ENCODE measurements at regions not wholly inside any gene's neighbourhood (a gene's known extent, or its start where the extent isn't known, plus 50 kb on each side); places are given as distances from the start of the nearest gene placed in this dataset.

GRCh38 chr3:59138966-59139365, 89.1 kb upstream of the CFAP20DC start:
- no peak for DNase-seq (ENCODE audit: low read depth, low spot score)
- no peaks in the 10 kb centered on the region for H3K9me3 ChIP-seq (ENCODE audit: control insufficient read depth, insufficient read depth, low read length)
- ChIA-PET CTCF (no interaction called here), POLR2A (no interaction called here)
- H3K27me3 ChIP-seq (ENCODE audit: control insufficient read depth, insufficient read depth, low read length), result no peaks in the 10 kb centered on the region
- H3K4me3 ChIP-seq (ENCODE audit: low read depth, low read length), result no peak overlapping the region
- TF ChIP-seq CTCF (IDR thresholded peaks at IDR 0.05; ENCODE audit: low read depth, low read length), result no peak
- no peak overlapping the region for H3K27ac ChIP-seq (ENCODE audit: low read depth, low read length)

GRCh38 chr3:59137415-59137814, 87.6 kb upstream of the CFAP20DC start:
- H3K9me3 ChIP-seq (ENCODE audit: control insufficient read depth, insufficient read depth, low read length), result no peaks in the 10 kb centered on the region
- no peak for DNase-seq (ENCODE audit: low read depth, low spot score)
- CTCF ChIA-PET, result no interaction called here
- H3K27ac ChIP-seq (ENCODE audit: low read depth, low read length), result no peak overlapping the region
- no peaks in the 10 kb centered on the region for H3K27me3 ChIP-seq (ENCODE audit: control insufficient read depth, insufficient read depth, low read length)
- H3K4me3 ChIP-seq (ENCODE audit: low read depth, low read length), result no peak overlapping the region
- POLR2A ChIA-PET, result no interaction called here
- TF ChIP-seq CTCF (IDR thresholded peaks at IDR 0.05; ENCODE audit: low read depth, low read length), result no peak

- no peak overlapping the region for H3K4me3 ChIP-seq (ENCODE audit: low read depth, low read length)
- no peak for DNase-seq (ENCODE audit: low read depth, low spot score)
- POLR2A ChIA-PET, result no interaction called here
- H3K9me3 ChIP-seq (ENCODE audit: control insufficient read depth, insufficient read depth, low read length), result no peaks in the 10 kb centered on the region
- CTCF ChIA-PET, result no interaction called here
- no peaks in the 10 kb centered on the region for H3K27me3 ChIP-seq (ENCODE audit: control insufficient read depth, insufficient read depth, low read length)
- no peak for TF ChIP-seq CTCF (IDR thresholded peaks at IDR 0.05; ENCODE audit: low read depth, low read length)
- no peak overlapping the region for H3K27ac ChIP-seq (ENCODE audit: low read depth, low read length)
Observed at GRCh38 chr3:59136081-59136480, 86.3 kb upstream of the CFAP20DC start.

- H3K4me3 ChIP-seq (ENCODE audit: low read depth, low read length), result no peak overlapping the region
- TF ChIP-seq CTCF (IDR thresholded peaks at IDR 0.05; ENCODE audit: low read depth, low read length), result no peak
- no peaks in the 10 kb centered on the region for H3K27me3 ChIP-seq (ENCODE audit: control insufficient read depth, insufficient read depth, low read length)
- POLR2A ChIA-PET, result no interaction called here
- CTCF ChIA-PET, result no interaction called here
- no peak for DNase-seq (ENCODE audit: low read depth, low spot score)
- no peaks in the 10 kb centered on the region for H3K9me3 ChIP-seq (ENCODE audit: control insufficient read depth, insufficient read depth, low read length)
- H3K27ac ChIP-seq (ENCODE audit: low read depth, low read length), result no peak overlapping the region
Observed at GRCh38 chr3:59135096-59135495, 85.3 kb upstream of the CFAP20DC start.

GRCh38 chr3:59133311-59133710, 83.5 kb upstream of the CFAP20DC start:
- H3K4me3 ChIP-seq (ENCODE audit: low read depth, low read length), result no peak overlapping the region
- no peak for TF ChIP-seq CTCF (IDR thresholded peaks at IDR 0.05; ENCODE audit: low read depth, low read length)
- no peaks in the 10 kb centered on the region for H3K27me3 ChIP-seq (ENCODE audit: control insufficient read depth, insufficient read depth, low read length)
- no peaks in the 10 kb centered on the region for H3K9me3 ChIP-seq (ENCODE audit: control insufficient read depth, insufficient read depth, low read length)
- DNase-seq (ENCODE audit: low read depth, low spot score), result peak; percentile 23
- ChIA-PET CTCF (no interaction called here), POLR2A (no interaction called here)
- H3K27ac ChIP-seq (ENCODE audit: low read depth, low read length), result no peak overlapping the region
